Keratinocyte (primary cell): ENCODE measurements at regions not wholly inside any gene's neighbourhood (a gene's known extent, or its start where the extent isn't known, plus 50 kb on each side); places are given as distances from the start of the nearest gene placed in this dataset.

ENCODE experiments used
- EZH2 ChIP-seq: IDR thresholded peaks from one replicate; pipeline ENCODE4 v1.6.1; 2012; ENCODE audit warnings: inconsistent platforms, mild to moderate bottlenecking, low read length, moderate library complexity
- TF ChIP-seq, protein P1 (sequence below), 3 experiments: IDR thresholded peaks in 1 of 3; conservative IDR thresholded peaks in 1 of 3; optimal IDR thresholded peaks in 1 of 3; 2 replicates in 2 of 3; 3 replicates in 1 of 3; pipeline versions ENCODE3 to v1.5.1; 2011; ENCODE audit warnings: low read length in 3 of 3, mild to moderate bottlenecking in 3 of 3, moderate library complexity in 2 of 3, control low read depth in 1 of 3, inconsistent platforms in 1 of 3; ENCODE audit not compliant: insufficient read depth in 2 of 3; ENCODE audit errors: extremely low read depth in 1 of 3

DNA sequence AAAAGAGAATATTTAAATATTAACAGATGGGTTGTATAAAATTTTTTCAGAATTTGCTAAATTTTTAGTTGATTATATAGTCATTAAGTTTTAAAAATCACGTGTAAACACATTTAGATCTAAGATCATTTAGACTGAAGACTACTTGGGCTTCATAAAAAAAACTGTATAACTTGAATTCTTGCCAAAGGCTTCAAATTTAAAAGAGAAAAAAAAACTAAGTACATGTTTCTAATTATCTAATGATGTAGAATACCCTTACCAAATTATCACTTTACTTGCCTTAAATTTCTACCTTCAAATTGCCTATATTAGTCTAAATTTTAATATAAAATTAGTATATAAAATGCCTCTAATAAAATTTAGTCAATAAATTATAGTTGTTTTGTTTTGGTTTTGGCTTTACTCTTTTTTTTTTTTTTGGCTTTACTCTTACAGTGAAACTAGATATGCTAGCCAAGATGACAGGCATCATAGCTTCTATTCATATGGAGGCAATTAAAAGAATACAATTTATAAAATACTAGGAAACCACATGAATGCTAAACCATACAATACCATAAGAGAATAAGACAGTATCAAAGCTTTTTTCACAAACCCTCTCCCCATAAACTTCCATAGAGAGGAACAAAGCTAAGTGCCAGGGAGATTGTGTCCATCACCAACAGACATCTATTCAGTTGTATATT lies 183.1 kb upstream of the KCNMB2 start:
- TF ChIP-seq, protein P1, sequence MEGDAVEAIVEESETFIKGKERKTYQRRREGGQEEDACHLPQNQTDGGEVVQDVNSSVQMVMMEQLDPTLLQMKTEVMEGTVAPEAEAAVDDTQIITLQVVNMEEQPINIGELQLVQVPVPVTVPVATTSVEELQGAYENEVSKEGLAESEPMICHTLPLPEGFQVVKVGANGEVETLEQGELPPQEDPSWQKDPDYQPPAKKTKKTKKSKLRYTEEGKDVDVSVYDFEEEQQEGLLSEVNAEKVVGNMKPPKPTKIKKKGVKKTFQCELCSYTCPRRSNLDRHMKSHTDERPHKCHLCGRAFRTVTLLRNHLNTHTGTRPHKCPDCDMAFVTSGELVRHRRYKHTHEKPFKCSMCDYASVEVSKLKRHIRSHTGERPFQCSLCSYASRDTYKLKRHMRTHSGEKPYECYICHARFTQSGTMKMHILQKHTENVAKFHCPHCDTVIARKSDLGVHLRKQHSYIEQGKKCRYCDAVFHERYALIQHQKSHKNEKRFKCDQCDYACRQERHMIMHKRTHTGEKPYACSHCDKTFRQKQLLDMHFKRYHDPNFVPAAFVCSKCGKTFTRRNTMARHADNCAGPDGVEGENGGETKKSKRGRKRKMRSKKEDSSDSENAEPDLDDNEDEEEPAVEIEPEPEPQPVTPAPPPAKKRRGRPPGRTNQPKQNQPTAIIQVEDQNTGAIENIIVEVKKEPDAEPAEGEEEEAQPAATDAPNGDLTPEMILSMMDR (optimal IDR thresholded peaks at IDR 0.05 in 1 of 3, IDR thresholded peaks at IDR 0.05 in 1 of 3, conservative IDR thresholded peaks at IDR 0.05 in 1 of 3; ENCODE audit: extremely low read depth in 1 of 3, insufficient read depth in 2 of 3, low read length in 3 of 3) = no peak
- TF ChIP-seq EZH2 = no peak
